Thymus (tissue), 11 donors: ENCODE measurements at regions not wholly inside any gene's neighbourhood (a gene's known extent, or its start where the extent isn't known, plus 50 kb on each side); places are given as distances from the start of the nearest gene placed in this dataset.
"Not testable (repeated sequence)": the region's sequence is repeated elsewhere in the genome, so short reads cannot be mapped to it uniquely, and the experiment has no call there.

ENCODE experiments used
- DNase-seq, 9 donors: peaks; one replicate each; pipeline ENCODE4 v3.0.0-alpha.2; 2013; ENCODE audit warnings: low spot score in 9 of 9, low read depth in 6 of 9, missing footprints in 1 of 9
- H3K27ac ChIP-seq, 2 donors: one replicate each; pipeline ENCODE4 v1.5.1; 2013; ENCODE audit warnings: control low read depth in 1 of 2, low read depth in 1 of 2, low read length in 1 of 2, mild to moderate bottlenecking in 1 of 2, moderate library complexity in 1 of 2
- H3K27me3 ChIP-seq, 2 donors: one replicate each; pipeline ENCODE4 v1.5.1; 2013; ENCODE audit warnings: low read length in 1 of 2; ENCODE audit not compliant: control insufficient read depth in 2 of 2, insufficient read depth in 1 of 2
- H3K36me3 ChIP-seq, 2 donors: one replicate each; pipeline ENCODE4 v1.5.1; 2013; ENCODE audit warnings: low read length in 1 of 2, mild to moderate bottlenecking in 1 of 2, moderate library complexity in 1 of 2; ENCODE audit not compliant: control insufficient read depth in 2 of 2, insufficient read depth in 2 of 2
- H3K4me1 ChIP-seq, 2 donors: one replicate each; pipeline ENCODE4 v1.5.1; 2013; ENCODE audit warnings: low read length in 2 of 2; ENCODE audit not compliant: control insufficient read depth in 2 of 2, insufficient read depth in 2 of 2
- H3K4me3 ChIP-seq, 2 donors: one replicate each; pipeline ENCODE4 v1.5.1; 2013; ENCODE audit warnings: low read length in 2 of 2, control low read depth in 1 of 2, mild to moderate bottlenecking in 1 of 2
- H3K9me3 ChIP-seq, 2 donors: one replicate each; pipeline ENCODE4 v1.5.1; 2013; ENCODE audit warnings: low read length in 1 of 2, mild to moderate bottlenecking in 1 of 2; ENCODE audit not compliant: control insufficient read depth in 2 of 2, insufficient read depth in 1 of 2
- WGBS: extraction: QIAGEN DNeasy Blood & Tissue Kit; methylation state at CpG from one replicate; pipeline ENCODE4 v1.1.7; 2013; 5-methylcytosine and 5-hydroxymethylcytosine counted together
- donor health status: healthy.

DNA sequence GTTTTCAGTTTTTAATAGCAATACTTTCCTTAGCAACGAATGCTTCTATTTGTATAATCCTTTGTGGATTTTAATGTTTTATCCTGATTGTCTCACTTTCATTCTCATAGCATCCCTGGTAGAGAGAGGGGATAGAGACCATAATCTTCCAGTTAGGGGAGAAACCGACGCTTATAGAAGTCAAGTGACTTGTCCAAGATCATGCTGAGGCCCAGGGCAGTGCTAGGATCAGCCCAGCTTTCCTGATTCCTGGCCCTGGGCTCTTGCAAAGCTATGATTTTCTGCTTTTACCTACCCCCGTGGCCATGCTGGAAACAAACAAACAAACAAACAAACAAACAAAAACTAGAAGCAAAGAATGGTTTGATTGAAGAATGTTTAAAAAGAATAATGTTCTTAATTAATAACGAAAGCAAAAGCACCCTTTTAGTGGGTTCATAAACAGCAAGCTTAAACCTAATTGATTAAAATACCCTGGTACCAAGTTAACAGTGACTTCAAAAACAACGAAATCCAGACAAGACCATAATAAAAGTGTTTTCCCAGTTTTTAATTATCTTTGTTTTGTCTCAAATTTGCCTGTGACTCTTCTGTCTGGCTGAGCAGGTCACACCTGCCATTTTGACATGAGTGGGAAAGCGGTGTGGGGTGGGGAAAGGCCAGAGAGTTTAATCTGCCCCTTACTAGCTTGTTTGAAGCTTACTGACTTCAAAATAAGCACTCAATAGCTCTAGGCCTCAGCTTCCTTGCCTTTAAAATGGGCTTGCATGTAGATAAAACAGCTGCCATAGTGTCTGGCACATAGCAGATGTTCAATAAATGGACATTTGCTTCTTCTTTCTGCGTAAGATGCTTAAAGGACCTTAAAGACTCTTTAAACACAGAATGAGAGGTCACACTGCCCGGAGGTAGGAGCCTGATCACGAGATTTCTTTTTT, 116.6 kb upstream of the MYCN start:
- Histone ChIP-seq H3K4me3 (no peak overlapping the region), H3K27ac (no peak overlapping the region), H3K9me3 (no peaks in the 10 kb centered on the region), H3K36me3 (no peaks in the 10 kb centered on the region), H3K27me3 (peaks cover 0 to 8% of the 10 kb centered on the region in 2 donors), H3K4me1 (no peaks in the 10 kb centered on the region)
- no peak for DNase-seq
- 85% methylated on average over 10 of the region's 10 CpGs for WGBS

DNA sequence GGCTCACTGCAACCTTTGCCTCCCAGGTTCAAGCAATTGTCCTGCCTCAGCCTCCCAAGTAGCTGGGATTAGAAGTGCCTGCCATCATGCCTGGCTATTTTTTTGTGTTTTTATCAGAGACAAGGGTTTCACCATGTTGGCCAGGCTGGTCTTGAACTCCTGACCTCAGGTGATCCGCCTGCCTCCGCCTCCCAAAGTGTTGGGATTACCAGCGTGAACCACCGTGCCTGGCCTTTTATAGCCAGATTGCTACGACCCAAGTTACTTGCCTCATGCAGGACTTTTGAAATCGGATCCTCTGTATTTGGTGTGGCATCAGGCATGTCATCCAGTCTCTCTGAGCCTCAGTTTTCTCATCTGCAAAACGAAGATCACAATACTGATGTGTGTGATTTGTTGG, 115.9 kb upstream of the MYCN start:
- not testable (repeated sequence) for H3K36me3 ChIP-seq, DNase-seq, H3K27ac ChIP-seq, H3K4me1 ChIP-seq, H3K27me3 ChIP-seq, H3K4me3 ChIP-seq, H3K9me3 ChIP-seq
- 88% methylated on average over 7 of the region's 7 CpGs for WGBS

DNA sequence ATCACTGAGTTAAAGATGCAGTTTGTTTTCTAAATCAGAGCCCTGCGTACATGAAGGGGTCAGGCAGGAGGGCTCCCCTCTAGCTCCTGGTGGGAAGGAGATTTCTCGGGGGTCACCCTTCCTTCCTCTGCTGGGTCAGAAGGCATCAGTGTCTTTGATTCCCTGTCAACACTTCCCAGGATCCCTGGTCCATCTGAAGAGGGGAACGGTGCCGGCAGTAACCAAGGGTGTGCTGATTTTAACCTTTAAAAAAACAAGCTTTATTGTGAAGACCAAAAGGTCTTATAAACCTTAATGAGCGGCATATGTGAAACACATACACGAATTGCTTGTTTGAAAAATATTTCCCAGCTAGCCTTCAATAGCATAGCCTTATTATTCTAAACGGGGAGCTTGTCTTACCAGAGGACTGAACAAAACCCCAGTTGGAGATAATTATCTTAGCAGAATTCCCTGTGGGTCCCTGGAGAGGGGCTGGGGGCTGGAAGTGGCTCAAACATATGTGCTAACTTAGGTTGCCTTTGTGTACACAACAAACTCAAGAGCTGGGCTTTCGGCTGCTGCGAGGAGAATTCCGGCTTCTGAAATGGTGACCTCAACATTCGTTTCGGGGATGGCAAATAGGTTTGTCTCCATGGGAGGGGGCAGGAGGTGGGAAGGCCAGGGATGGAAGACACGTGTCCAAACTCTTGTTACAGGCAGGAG, 114.9 kb upstream of the MYCN start:
- no peaks in the 10 kb centered on the region for H3K4me1 ChIP-seq

DNA sequence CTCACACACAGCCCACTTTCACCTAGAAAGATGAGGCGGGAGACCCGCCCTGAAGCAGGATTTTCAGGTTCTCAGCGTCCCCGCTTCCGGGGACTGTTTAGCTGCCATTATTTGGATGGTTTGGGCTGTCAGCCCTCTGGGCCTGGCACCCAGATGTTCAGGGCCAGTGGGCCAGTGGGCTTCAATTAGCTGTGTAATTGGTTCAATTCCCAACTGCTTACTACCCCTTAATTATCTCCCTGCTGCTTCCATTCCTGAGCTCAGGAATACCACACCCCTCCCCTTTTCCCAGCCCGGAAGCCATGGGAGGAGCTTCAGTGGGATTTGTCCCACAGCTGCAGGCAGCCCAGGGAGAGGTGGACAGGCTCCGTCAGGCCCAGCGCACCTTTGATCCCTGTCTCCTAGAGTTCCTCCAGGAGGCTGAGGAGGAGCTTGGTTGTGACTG, 114.1 kb upstream of the MYCN start:
- DNase-seq, result no peak
- WGBS, result 93% methylated on average over 8 of the region's 8 CpGs
- H3K36me3 ChIP-seq, result no peaks in the 10 kb centered on the region

More for the DNA sequence above, 114.9 kb upstream of the MYCN start:
- Histone ChIP-seq H3K4me3 (no peak overlapping the region), H3K27ac (no peak overlapping the region), H3K27me3 (no peaks in the 10 kb centered on the region), H3K36me3 (no peaks in the 10 kb centered on the region), H3K9me3 (no peaks in the 10 kb centered on the region)
- DNase-seq, result no peak
- 95% methylated on average over 13 of the region's 13 CpGs for WGBS

DNA sequence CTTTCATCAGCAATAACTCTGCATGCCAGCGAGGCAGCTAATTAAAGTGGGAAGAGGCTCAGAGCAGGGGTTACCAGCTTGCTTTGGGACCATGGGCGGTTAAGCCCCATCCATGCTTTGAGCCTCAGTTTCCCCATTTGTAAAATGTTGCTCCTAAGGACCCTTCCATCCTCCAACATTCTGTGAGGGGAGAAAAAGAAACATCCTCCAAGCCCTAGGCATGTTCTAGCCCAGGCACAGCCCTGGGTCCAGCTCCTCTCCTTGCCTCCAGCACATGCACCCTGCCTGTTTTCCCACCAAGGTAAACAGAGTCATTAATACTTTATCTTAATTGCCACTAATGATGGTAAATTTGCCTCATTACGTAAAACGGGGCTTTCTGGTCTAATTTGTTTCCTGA, 113.3 kb upstream of the MYCN start:
- no peaks in the 10 kb centered on the region for H3K4me1 ChIP-seq
- no peaks in the 10 kb centered on the region for H3K9me3 ChIP-seq
- no peaks in the 10 kb centered on the region for H3K27me3 ChIP-seq
- WGBS, result 96% methylated on average over 4 of the region's 4 CpGs
- H3K4me3 ChIP-seq, result no peak overlapping the region
- no peaks in the 10 kb centered on the region for H3K36me3 ChIP-seq
- H3K27ac ChIP-seq, result no peak overlapping the region
- no peak for DNase-seq

More for the DNA sequence above, 114.1 kb upstream of the MYCN start:
- H3K27me3 ChIP-seq, result no peaks in the 10 kb centered on the region
- no peak overlapping the region for H3K4me3 ChIP-seq
- H3K9me3 ChIP-seq, result no peaks in the 10 kb centered on the region
- no peaks in the 10 kb centered on the region for H3K4me1 ChIP-seq
- no peak overlapping the region for H3K27ac ChIP-seq

DNA sequence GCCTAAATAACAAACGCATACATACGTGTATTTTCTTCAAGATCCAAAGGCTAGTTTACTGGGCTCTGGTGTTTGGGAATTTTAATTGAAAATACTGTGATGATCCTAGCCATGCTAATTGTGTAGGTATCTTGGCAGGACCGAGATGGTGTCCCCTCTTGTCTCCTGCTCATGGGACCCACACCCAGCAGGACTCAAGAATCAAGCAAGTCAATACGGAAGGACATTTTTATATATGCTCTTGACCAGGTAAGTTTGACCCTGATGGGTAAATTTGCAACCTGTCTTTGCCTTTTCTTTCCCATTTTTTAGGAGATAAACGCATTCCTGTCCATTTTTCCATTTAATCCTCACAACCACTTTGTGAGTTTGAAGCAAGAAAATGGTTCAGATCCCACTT, 111.8 kb upstream of the MYCN start:
- H3K27me3 ChIP-seq, result no peaks in the 10 kb centered on the region
- H3K27ac ChIP-seq, result no peak overlapping the region
- no peak overlapping the region for H3K4me3 ChIP-seq
- no peaks in the 10 kb centered on the region for H3K36me3 ChIP-seq
- no peak for DNase-seq
- no peaks in the 10 kb centered on the region for H3K9me3 ChIP-seq
- 91% methylated on average over 5 of the region's 5 CpGs for WGBS
- no peaks in the 10 kb centered on the region for H3K4me1 ChIP-seq

DNA sequence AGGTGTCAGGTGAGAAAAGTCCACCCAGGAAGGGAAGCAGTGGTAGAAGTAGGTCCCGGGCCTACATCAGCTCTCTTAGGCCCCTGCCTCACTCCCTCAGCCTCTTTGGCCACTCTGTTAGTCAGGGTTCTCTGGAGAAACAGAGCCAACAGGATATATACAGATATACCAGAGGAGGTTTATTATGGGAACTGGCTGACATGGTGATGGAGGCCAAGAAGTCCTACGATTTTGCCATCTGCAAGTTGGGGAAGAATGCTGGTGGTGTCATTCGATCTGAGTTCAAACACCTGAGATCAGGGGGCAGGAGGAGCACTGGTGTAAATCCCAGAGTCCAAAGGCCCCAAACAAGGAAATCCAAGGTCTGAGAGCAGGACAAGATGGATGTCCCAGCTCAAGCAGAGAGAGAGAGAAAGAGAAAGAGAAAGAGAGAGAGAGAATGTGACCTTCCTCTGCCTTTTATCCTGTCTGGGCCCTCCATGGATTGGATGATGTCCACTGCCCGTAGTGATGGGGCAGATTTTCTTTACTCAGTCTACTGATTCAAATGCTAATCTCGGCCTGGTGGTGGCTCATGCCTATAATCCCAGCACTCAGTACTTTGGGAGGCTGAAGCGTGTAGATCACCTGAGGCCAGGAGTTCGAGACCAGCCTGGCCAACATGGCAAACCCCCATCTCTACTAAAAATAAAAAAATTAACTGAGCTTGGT, 111.1 kb upstream of the MYCN start:
- DNase-seq, result no peak
- whole genome bisulfite sequencing, result 94% methylated on average over 7 of the region's 7 CpGs
- H3K4me1 ChIP-seq, result no peaks in the 10 kb centered on the region
- no peaks in the 10 kb centered on the region for H3K36me3 ChIP-seq
- no peak overlapping the region for H3K27ac ChIP-seq
- no peak overlapping the region for H3K4me3 ChIP-seq
- H3K27me3 ChIP-seq, result no peaks in the 10 kb centered on the region
- H3K9me3 ChIP-seq, result no peaks in the 10 kb centered on the region

DNA sequence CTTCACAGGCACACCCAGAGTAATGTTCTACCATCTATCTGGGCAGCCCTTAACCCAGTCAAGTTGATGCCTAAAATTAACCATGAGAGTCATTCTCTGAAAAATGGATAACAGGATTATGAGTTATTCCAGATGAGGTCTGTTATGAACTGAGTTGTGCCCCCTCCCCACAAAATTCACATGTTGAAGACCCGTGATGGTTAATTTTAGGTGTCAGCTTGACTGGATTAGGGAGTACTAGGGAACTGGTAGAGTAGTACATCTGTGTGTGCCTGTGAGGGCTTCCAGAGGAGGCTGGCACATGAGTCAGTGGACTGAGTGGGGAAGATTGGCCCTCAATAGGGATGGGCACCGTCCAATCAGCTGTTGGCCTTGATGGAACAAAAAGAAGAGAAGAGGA, 110.4 kb upstream of the MYCN start:
- no peak for DNase-seq
- H3K9me3 ChIP-seq, result no peaks in the 10 kb centered on the region
- H3K4me1 ChIP-seq, result no peaks in the 10 kb centered on the region
- H3K27ac ChIP-seq, result no peak overlapping the region
- no peaks in the 10 kb centered on the region for H3K27me3 ChIP-seq
- H3K4me3 ChIP-seq, result no peak overlapping the region
- H3K36me3 ChIP-seq, result no peaks in the 10 kb centered on the region
- WGBS, result 93% methylated on average over 2 of the region's 2 CpGs
